ENCODE measurements at regions not wholly inside any gene's neighbourhood (a gene's known extent, or its start where the extent isn't known, plus 50 kb on each side); places are given as distances from the start of the nearest gene placed in this dataset.
"Not testable (repeated sequence)": the region's sequence is repeated elsewhere in the genome, so short reads cannot be mapped to it uniquely, and the experiment has no call there.

GRCh38 chr17:77533697-77534096 lies 392.9 kb downstream of the SEC14L1 start:
- DNase-seq = not testable (repeated sequence)

DNA sequence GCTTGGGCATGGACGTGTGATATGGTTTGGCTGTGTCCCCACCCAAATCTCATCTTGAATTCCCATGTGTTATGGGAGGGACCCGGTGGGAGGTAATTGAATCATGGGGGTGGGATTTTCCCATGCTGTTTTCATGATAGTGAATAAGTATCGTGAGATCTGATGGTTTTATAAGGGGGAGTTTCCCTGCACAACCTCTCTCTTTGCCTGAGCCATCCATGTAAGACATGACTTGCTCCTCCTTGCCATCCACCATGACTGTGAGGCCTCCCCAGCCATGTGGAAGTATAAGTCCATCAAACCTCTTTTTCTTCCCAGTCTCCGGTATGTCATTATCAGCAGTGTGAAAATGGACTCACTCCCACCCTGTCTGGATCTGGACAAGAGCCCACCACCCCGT lies 393.4 kb downstream of the SEC14L1 start:
- no peak for DNase-seq

DNA sequence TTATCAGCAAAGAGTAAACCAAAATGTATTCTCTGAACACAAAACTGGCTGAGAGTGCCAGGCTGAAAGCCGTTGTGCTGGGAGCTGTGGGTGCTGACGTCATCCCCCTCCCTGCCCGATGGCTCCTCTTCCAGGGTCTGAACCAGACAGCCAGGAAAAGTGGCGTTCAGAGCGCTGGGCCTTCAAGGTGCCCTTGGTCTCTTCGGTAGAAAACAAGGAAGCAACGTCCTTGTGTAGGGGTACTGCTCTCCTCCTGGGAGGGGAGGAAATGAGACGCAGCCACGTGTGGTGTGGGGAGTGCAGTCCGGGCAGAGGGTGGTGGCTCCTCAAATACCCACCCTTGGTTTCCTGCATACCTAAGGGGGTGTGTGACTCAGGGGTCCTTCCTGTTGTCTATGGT lies 394.7 kb downstream of the SEC14L1 start:
- no peak for DNase-seq

GRCh38 chr17:77535892-77536291 lies 395.1 kb downstream of the SEC14L1 start:
- no peak for DNase-seq

GRCh38 chr17:77537566-77537965 lies 396.8 kb downstream of the SEC14L1 start:
- DNase-seq = no peak

DNA sequence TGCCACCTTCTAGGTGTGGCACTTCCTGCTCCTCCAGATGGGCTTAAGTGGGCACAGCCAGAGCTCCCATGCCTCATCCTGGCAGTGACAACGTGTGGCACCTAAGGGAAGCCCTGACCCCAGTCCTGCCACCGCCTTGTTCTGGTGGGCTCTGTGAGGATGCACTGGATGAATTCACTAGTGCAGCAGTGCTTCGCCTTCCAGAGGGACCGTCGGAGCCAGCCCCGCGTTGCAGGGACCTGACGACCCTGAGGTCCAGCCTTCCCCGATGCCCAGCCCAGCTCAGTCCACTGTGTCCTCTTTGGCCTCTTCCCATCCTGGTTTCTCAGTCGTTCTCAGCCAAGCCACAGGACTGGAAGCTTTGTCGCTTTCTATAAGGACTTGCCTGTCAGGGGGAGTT lies 399.8 kb downstream of the SEC14L1 start:
- no peak for DNase-seq

GRCh38 chr17:77540975-77541374 lies 400.2 kb downstream of the SEC14L1 start:
- no peak for DNase-seq

GRCh38 chr17:77542011-77542410 lies 401.2 kb downstream of the SEC14L1 start:
- no peak for DNase-seq

- peak; percentile 53 to 78 for DNase-seq
These were observed 402.1 kb downstream of the SEC14L1 start for GRCh38 chr17:77542551-77543490.

GRCh38 chr17:77543801-77544200 lies 403.0 kb downstream of the SEC14L1 start:
- no peak for DNase-seq

DNA sequence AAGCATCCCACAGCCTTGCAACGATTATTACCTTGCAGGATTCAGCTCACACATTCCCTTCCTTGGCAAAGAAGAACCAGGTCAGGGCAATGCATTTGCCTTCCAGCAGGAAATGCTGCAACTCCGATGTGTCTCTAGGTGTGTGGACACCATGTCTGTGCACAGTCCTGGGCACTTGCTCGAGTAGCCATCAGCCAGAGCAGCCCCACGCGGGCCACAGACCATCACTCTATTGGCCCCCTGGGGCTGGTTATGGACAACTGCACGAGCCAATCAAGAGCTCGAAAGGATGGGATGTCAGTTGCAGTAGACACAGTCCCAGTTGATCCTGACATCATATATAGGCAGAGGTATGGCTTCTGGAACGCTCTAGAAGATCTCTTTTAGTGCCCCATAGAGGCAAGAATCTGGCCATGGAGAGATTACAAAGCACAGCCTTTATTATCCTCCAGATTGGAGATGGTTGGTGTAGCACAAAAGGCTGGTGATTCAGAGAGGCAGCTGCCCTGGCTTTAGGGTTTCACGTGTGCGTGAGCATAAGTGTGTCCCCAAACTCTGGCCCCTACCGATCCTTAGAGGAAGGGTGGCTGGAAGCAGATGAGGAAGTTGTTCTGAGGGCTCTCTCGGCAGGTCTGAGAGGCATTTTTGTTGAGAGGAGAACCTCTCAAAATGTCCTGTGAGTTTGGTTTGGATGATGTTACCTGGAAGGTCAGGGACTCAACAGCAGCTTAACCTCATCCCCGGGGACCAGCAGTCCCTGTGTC lies 403.8 kb downstream of the SEC14L1 start:
- DNase-seq = no peak

DNA sequence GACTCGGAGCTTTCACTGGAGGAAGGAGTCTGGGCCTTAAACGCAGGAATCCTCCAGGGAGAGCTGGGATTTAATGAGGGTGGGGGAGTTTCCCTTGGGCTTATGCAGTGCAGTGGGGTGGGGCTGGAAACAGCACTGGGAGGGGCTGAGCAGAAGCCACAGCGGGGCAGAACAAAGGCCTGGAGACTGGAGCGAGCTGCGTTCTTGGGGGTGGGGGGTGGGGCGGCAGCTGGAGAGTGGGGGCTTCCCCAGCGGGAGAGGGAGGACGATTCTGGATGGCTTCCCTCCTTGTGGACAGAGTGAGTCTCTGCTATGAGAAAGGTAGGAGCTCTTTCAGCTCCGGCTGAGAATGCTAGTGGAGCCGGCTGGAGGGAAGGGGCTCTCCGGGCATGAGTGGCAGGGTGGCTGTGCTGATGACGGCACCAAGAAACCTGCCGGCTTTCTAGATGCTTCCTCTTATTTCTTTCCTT lies 406.0 kb downstream of the SEC14L1 start:
- DNase-seq = no peak

DNA sequence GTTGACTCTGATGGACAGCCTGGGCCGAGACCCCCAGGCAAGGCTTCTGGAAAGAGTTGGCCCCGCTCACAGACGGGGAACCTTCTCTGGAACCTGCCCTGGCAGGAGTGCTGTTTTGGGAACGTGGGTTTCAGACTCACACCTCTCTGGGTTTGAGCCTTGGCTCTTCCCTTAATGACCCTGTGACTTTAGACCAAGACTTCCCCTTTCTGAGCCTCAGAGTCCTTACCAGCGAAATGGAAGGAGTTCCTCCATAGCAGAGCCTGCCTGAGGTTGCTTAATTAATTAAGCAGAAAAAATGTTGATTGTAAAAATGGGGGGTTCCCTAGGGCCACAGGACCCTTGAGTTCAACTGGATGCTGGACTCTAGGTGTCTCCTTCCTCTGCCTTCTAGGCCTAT lies 408.2 kb downstream of the SEC14L1 start:
- no peak for DNase-seq

GRCh38 chr17:77549726-77550366 lies 408.7 kb upstream of the TNRC6C start:
- no peak for DNase-seq

GRCh38 chr17:77553459-77554066 lies 404.9 kb upstream of the TNRC6C start:
- no peak for DNase-seq

DNA sequence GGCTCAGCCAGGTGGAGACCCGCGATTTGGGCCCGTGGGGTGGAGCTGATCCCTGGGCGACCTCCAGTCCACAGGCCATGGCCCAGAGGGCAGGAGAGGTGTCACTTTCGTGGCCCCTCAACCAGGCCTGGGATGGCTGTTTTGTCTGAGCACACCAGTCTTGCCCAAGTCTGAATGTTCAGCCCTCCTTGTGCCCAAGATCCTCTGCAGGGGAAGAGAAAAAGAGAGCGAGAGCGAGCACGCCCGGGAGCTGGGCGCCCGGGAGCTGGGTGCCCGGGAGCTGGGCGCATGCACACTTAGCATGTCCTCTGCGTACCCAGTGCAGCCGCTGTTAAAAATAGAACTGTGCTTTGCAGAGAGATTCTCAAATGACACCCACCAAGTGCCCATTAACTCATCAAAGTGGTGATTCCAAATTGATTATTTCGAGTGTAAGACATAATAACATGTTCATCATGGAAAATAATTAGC lies 403.3 kb upstream of the TNRC6C start:
- DNase-seq = no peak

- DNase-seq = no peak
These were observed 402.7 kb upstream of the TNRC6C start for GRCh38 chr17:77555741-77556291.

DNA sequence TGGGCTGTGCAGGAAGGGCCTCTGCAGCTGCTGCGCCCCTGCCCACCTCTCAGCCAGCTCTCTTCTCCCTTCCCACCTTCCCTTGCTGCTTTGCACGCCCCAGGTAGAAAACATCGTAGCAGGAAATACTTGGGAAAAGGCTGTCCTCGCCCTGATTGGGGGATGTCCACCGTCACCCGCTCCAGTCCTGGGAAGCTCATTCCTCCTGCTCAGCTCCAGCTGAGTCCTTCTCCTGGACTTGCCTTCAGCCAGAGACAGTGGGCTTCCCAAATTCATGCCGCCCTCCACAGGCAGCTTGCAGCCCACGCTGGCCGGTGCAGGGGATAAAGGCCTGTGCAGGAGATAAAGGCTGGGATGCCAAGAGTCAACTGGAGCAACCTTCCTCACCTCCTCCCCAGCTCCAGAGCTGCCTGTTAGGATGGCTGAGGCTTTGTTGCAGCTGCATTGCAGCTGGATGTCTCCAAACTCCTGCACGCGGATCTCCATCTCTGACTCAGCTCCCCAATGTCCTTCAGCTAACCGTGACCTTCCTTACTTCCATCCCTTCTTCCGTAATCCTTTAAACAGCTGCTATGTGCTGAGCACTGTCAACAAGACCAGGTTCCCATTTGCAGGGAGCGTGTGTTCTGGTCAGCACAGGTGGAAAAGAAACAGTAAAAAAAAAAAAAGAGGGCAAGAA lies 402.0 kb upstream of the TNRC6C start:
- DNase-seq = no peak

DNA sequence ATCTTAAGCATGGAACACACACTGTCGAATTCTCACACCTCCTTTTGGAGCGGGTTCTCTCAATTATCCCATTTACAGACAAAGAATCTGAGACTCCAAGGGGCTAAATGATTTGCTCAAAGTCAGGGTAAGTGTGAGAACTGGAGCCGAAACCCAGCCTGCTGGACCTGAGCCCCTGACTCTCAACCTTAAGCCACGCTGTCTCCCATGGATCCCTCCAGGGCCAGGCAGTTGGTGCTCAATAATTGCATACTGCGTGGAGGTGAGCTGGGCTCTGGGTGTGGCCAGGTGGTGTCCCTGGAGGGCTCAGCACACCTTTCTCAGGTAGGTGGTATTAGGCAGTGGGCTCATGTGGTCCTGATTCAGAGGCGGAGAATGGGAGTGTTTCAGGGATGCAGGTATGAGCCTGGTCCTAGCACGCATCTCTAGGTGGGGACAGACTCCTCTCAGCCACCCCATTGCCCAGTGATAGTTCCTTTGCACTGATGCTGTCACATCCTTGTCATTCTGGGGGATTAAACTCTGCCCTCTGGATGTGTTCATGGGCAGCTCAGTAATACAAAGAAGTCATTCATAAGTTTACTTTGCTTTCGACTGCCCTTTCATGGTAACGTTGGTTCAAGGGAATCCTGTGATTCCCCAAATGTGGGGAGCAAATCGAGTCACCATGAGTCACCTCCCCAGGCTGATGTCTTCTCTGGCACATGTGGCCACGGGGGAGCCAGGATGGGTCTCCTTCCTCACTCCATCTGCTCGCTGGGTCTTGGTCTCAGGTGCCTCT lies 399.5 kb upstream of the TNRC6C start:
- DNase-seq = no peak

- DNase-seq = no peak
These were observed 398.1 kb upstream of the TNRC6C start for GRCh38 chr17:77560381-77560780.

- DNase-seq = no peak
These were observed 397.7 kb upstream of the TNRC6C start for GRCh38 chr17:77560841-77561240.

All from SW 1271 (cell line).